ENCODE measurements at regions not wholly inside any gene's neighbourhood (a gene's known extent, or its start where the extent isn't known, plus 50 kb on each side); places are given as distances from the start of the nearest gene placed in this dataset.

- TF ChIP-seq CTCF (IDR thresholded peaks at IDR 0.05) (no peak), POLR2A (IDR thresholded peaks at IDR 0.05) (no peak), POLR2AphosphoS5 (IDR thresholded peaks at IDR 0.05) (no peak), EP300 (IDR thresholded peaks at IDR 0.05) (no peak)
These were observed 694.6 kb downstream of the USP25 start for GRCh38 chr21:16424331-16424751.

Data from suprapubic skin (tissue), 4 donors.